GM21423 (cell line): ENCODE measurements at regions not wholly inside any gene's neighbourhood (a gene's known extent, or its start where the extent isn't known, plus 50 kb on each side); places are given as distances from the start of the nearest gene placed in this dataset.
"Not testable (repeated sequence)": the region's sequence is repeated elsewhere in the genome, so short reads cannot be mapped to it uniquely, and the experiment has no call there.

Experiments used
- ATAC-seq: cut with Tn5 transposase; IDR thresholded peaks from one replicate; pipeline ENCODE4 v1.9.1; 2021; ENCODE audit warnings: mild to moderate bottlenecking, moderate library complexity; ENCODE audit not compliant: unreplicated experiment

GRCh38 chr6:169019727-169020491, 233.7 kb downstream of the THBS2 start:
- no peak for ATAC-seq

GRCh38 chr6:169019111-169019510, 234.5 kb downstream of the THBS2 start:
- no peak for ATAC-seq

GRCh38 chr6:169016758-169017157, 236.9 kb downstream of the THBS2 start:
- no peak for ATAC-seq

GRCh38 chr6:169014211-169015197, 239.1 kb downstream of the THBS2 start:
- no peak for ATAC-seq

GRCh38 chr6:169009628-169010027, 244.0 kb downstream of the THBS2 start:
- no peak for ATAC-seq

- no peak for ATAC-seq
Observed at GRCh38 chr6:169008641-169009257, 244.9 kb downstream of the THBS2 start.

- no peak for ATAC-seq
Observed at GRCh38 chr6:169005166-169005565, 248.5 kb downstream of the THBS2 start.

GRCh38 chr6:169000022-169000421, 253.6 kb downstream of the THBS2 start:
- no peak for ATAC-seq

- no peak for ATAC-seq
Observed at GRCh38 chr6:168999392-168999791, 254.3 kb downstream of the THBS2 start.

GRCh38 chr6:168996356-168996625, 257.4 kb downstream of the THBS2 start:
- no peak for ATAC-seq

- ATAC-seq, result no peak
Observed at GRCh38 chr6:168995526-168996355, 257.9 kb downstream of the THBS2 start.

- ATAC-seq, result no peak
Observed at GRCh38 chr6:168994956-168995355, 258.7 kb downstream of the THBS2 start.

GRCh38 chr6:168992446-168993144, 261.1 kb downstream of the THBS2 start:
- ATAC-seq, result no peak

GRCh38 chr6:168991695-168992094, 262.0 kb downstream of the THBS2 start:
- ATAC-seq, result not testable (repeated sequence)

GRCh38 chr6:168990019-168990751, 263.5 kb downstream of the THBS2 start:
- no peak for ATAC-seq

- ATAC-seq, result no peak
Observed at GRCh38 chr6:168989421-168989820, 264.2 kb downstream of the THBS2 start.

GRCh38 chr6:168988801-168989200, 264.8 kb downstream of the THBS2 start:
- no peak for ATAC-seq

- ATAC-seq, result no peak
Observed at GRCh38 chr6:168988280-168988679, 265.4 kb downstream of the THBS2 start.

GRCh38 chr6:168985705-168986104, 267.9 kb downstream of the THBS2 start:
- ATAC-seq, result no peak
